ENCODE measurements at regions not wholly inside any gene's neighbourhood (a gene's known extent, or its start where the extent isn't known, plus 50 kb on each side); places are given as distances from the start of the nearest gene placed in this dataset.

- no peak for TF ChIP-seq CTCF (conservative IDR thresholded peaks at IDR 0.05; ENCODE audit: low read depth, low read length)
- TF ChIP-seq EZH2 (IDR thresholded peaks at IDR 0.05; ENCODE audit: low read length, unreplicated experiment), result no peak
- no peak for TF ChIP-seq EZH2phosphoT487 (IDR thresholded peaks at IDR 0.05; ENCODE audit: borderline replicate concordance, low read length)
Measured at GRCh38 chr3:147129665-147130064, 276.7 kb downstream of the ZIC4 start.
